ENCODE measurements at regions not wholly inside any gene's neighbourhood (a gene's known extent, or its start where the extent isn't known, plus 50 kb on each side); places are given as distances from the start of the nearest gene placed in this dataset.

- ATAC-seq (ENCODE audit: low read depth), result no peak
Observed at GRCh38 chr2:235127931-235128330, 176.1 kb downstream of the SH3BP4 start.

DNA sequence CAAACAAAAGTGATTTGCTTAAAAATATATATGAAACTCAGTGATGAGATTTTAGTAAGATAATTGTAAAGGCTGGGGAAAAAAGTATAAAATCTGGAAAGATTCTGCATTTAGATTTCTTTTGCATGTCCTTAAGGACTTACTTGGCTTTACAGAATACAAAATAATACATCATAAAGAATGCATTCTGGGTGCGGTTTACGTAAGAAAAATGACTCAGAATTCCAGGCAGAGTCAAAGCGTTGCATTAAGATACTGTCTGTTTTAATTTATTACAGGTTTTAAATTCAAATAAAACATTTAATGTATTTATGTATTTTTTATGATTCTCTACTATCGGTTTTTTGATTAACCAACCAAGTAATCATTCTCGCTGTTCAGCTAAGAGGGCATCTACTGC lies 178.0 kb downstream of the SH3BP4 start:
- Histone ChIP-seq H3K4me1 (ENCODE audit: insufficient read depth, poor library complexity, severe bottlenecking) (no peaks in the 10 kb centered on the region), H3K36me3 (ENCODE audit: low read depth) (no peaks in the 10 kb centered on the region), H3K9me3 (ENCODE audit: severe bottlenecking) (no peaks in the 10 kb centered on the region), H3K27me3 (ENCODE audit: insufficient read depth, poor library complexity, severe bottlenecking) (peaks cover 5% of the 10 kb centered on the region), H3K4me3 (ENCODE audit: severe bottlenecking) (no peak overlapping the region), H3K27ac (ENCODE audit: poor library complexity, severe bottlenecking) (no peak overlapping the region)
- ATAC-seq (ENCODE audit: low read depth) (no peak; the same call in 2 of the 3 replicates), DNase-seq (ENCODE audit: low spot score) (no peak)
- TF ChIP-seq CTCF (IDR thresholded peaks at IDR 0.05; ENCODE audit: poor library complexity, severe bottlenecking), result no peak

More at GRCh38 chr2:235127931-235128330, 176.1 kb downstream of the SH3BP4 start:
- no peak overlapping the region for H3K27ac ChIP-seq (ENCODE audit: poor library complexity, severe bottlenecking)
- H3K36me3 ChIP-seq (ENCODE audit: low read depth), result no peaks in the 10 kb centered on the region
- H3K9me3 ChIP-seq (ENCODE audit: severe bottlenecking), result no peaks in the 10 kb centered on the region
- peaks cover 16% of the 10 kb centered on the region for H3K27me3 ChIP-seq (ENCODE audit: insufficient read depth, poor library complexity, severe bottlenecking)
- no peak for DNase-seq (ENCODE audit: low spot score)
- no peaks in the 10 kb centered on the region for H3K4me1 ChIP-seq (ENCODE audit: insufficient read depth, poor library complexity, severe bottlenecking)
- H3K4me3 ChIP-seq (ENCODE audit: severe bottlenecking), result no peak overlapping the region
- TF ChIP-seq CTCF (IDR thresholded peaks at IDR 0.05; ENCODE audit: poor library complexity, severe bottlenecking), result no peak

DNA sequence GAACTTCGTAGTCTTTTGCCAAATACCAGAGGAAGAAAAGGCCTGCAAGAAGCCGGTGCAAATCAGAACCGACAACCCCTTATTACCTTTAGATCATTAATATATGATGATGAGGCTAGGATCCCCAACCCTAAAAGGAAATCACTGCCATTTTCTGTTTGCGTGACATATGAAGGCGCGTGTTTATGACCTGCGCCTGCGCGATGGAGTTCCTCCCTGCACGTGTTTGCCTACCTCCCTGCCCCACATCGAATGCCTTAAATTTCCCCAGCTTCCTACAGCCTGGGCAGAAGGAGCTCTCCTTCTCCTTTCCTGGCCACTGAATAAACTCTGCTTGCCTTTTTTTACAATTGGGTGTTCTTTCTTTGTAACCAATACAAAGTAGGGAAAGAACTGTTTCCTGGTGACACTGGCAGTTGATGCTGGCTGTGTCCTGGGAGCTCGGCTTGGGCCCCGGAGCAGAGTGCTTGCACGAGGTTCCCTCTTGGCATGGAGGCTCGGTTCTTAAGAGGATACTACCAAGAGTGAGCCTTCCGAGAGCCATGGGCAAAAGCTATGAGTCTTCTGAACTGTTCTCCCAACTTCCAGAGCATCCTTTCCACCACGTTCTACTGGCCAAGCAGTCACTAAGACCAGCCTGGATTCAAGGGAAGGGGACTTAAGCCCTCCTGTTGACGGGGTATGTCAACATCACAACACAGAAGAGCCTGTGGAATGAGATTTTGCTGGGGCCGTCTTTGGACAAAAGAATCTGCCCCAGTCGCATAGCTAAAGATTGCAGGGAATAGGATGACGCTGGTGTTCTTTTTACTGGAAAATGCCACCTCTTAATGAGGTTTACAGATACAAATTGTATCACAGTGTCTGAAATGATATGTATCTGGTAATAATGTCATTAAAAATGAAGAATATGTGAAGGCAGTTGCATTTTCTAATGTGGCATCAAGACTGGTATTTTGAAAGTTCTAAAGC lies 179.8 kb downstream of the SH3BP4 start:
- H3K27ac ChIP-seq (ENCODE audit: poor library complexity, severe bottlenecking), result no peak overlapping the region
- no peaks in the 10 kb centered on the region for H3K9me3 ChIP-seq (ENCODE audit: severe bottlenecking)
- no peaks in the 10 kb centered on the region for H3K4me1 ChIP-seq (ENCODE audit: insufficient read depth, poor library complexity, severe bottlenecking)
- no peak for ATAC-seq (ENCODE audit: low read depth)
- no peak for TF ChIP-seq CTCF (IDR thresholded peaks at IDR 0.05; ENCODE audit: poor library complexity, severe bottlenecking)
- H3K27me3 ChIP-seq (ENCODE audit: insufficient read depth, poor library complexity, severe bottlenecking), result no peaks in the 10 kb centered on the region
- no peak for DNase-seq (ENCODE audit: low spot score)
- H3K4me3 ChIP-seq (ENCODE audit: severe bottlenecking), result no peak overlapping the region
- H3K36me3 ChIP-seq (ENCODE audit: low read depth), result no peaks in the 10 kb centered on the region

DNA sequence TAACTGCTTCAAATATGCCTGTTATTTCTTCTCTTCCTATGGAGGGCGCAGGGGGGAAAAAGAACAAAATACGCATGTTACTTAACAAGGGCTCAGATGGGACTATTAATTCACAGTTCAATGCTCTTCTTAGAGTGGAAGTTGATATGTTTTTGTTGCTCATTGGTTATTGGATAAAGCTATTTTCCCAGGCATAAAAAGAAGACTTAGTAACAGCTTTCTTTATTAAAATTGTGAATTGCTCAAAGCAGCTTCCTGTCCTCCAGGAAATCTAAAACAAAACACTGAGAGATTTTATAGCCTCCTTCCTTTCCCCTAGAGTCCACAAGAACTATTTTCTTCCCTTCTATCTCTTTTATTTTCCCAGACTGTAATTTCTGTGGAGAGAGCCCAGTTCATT lies 180.8 kb downstream of the SH3BP4 start:
- no peak overlapping the region for H3K4me3 ChIP-seq (ENCODE audit: severe bottlenecking)
- H3K4me1 ChIP-seq (ENCODE audit: insufficient read depth, poor library complexity, severe bottlenecking), result no peaks in the 10 kb centered on the region
- ATAC-seq (ENCODE audit: low read depth) (no peak), DNase-seq (ENCODE audit: low spot score) (no peak)
- no peaks in the 10 kb centered on the region for H3K27me3 ChIP-seq (ENCODE audit: insufficient read depth, poor library complexity, severe bottlenecking)
- no peaks in the 10 kb centered on the region for H3K9me3 ChIP-seq (ENCODE audit: severe bottlenecking)
- no peak for TF ChIP-seq CTCF (IDR thresholded peaks at IDR 0.05; ENCODE audit: poor library complexity, severe bottlenecking)
- no peak overlapping the region for H3K27ac ChIP-seq (ENCODE audit: poor library complexity, severe bottlenecking)
- H3K36me3 ChIP-seq (ENCODE audit: low read depth), result no peaks in the 10 kb centered on the region

GRCh38 chr2:235133837-235134236 lies 182.0 kb downstream of the SH3BP4 start:
- Histone ChIP-seq H3K4me1 (ENCODE audit: insufficient read depth, poor library complexity, severe bottlenecking) (no peaks in the 10 kb centered on the region), H3K27ac (ENCODE audit: poor library complexity, severe bottlenecking) (no peak overlapping the region), H3K4me3 (ENCODE audit: severe bottlenecking) (no peak overlapping the region), H3K36me3 (ENCODE audit: low read depth) (no peaks in the 10 kb centered on the region), H3K27me3 (ENCODE audit: insufficient read depth, poor library complexity, severe bottlenecking) (no peaks in the 10 kb centered on the region), H3K9me3 (ENCODE audit: severe bottlenecking) (no peaks in the 10 kb centered on the region)
- ATAC-seq (ENCODE audit: low read depth) (no peak), DNase-seq (ENCODE audit: low spot score) (no peak)
- TF ChIP-seq CTCF (IDR thresholded peaks at IDR 0.05; ENCODE audit: poor library complexity, severe bottlenecking), result no peak
